ENCODE measurements at regions not wholly inside any gene's neighbourhood (a gene's known extent, or its start where the extent isn't known, plus 50 kb on each side); places are given as distances from the start of the nearest gene placed in this dataset.

DNA sequence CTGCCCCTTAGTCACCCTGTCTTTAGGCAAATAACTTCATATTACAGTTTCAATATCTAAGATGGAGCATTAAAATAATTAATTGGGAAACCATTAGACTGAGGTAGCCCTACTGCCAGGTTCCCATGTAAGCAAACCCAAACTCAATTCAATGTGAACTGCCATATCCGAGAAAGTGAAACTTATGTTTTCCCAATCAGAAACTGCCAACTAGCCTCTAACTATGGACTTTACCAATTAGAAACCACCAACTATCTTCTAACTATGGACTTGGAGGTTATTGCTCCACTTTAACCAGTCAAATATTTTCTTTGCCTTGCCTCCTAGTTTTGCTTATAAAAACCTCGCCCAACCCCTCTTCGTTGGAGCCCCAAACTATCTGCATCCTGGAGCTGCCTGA, 218.5 kb downstream of the ENC1 start:
- Histone ChIP-seq H3K27me3 (ENCODE audit: control insufficient read depth in 2 of 2, insufficient read depth in 2 of 2, low read length in 2 of 2) (no peaks in the 10 kb centered on the region), H3K79me2 (ENCODE audit: control insufficient read depth, insufficient read depth, low read length) (no peaks in the 10 kb centered on the region), H3K27ac (ENCODE audit: insufficient read depth, low read depth, low read length) (no peak overlapping the region), H3K36me3 (ENCODE audit: control insufficient read depth in 2 of 2, extremely low read depth in 1 of 2, insufficient read depth in 2 of 2, low read length in 2 of 2) (no peaks in the 10 kb centered on the region), H2AFZ (ENCODE audit: low read depth, low read length) (no peak overlapping the region), H3K9me3 (replicated peaks; ENCODE audit: control insufficient read depth, insufficient read depth, low read length) (no peaks in the 10 kb centered on the region), H3K9ac (replicated peaks; ENCODE audit: extremely low read depth, insufficient read depth, low read length) (no peak overlapping the region), H3K4me3 (replicated peaks in 1 of 3; ENCODE audit: insufficient read depth in 1 of 3, low read depth in 1 of 3, low read length in 3 of 3) (no peak overlapping the region), H4K20me1 (replicated peaks; ENCODE audit: control insufficient read depth, extremely low read depth, insufficient read depth, low read length) (no peaks in the 10 kb centered on the region), H3K4me1 (ENCODE audit: control insufficient read depth, extremely low read depth, insufficient read depth, low read length) (no peaks in the 10 kb centered on the region), H3K4me2 (ENCODE audit: insufficient read depth, low read length) (no peak overlapping the region), H3K9me1 (replicated peaks; ENCODE audit: control insufficient read depth, extremely low read depth, insufficient read depth, low read length) (no peaks in the 10 kb centered on the region)
- FAIRE-seq: no peak
- dilution Hi-C loops (cut with MboI; ENCODE audit: extremely low pct_ligation_motif_present, low sequenced_read_pairs): no loop called here
- intact Hi-C loops (cut with micrococcal nuclease): no loop called here
- no TSS peak for BruUV-seq (replicated peaks)
- ChIA-PET CTCF (no interaction called here), POLR2A (no interaction called here)
- no peak for DNase-seq (ENCODE audit: low read depth, low spot score)
- no peak for TF ChIP-seq EZH2 (IDR thresholded peaks at IDR 0.05; ENCODE audit: borderline replicate concordance, low read depth, low read length, severe bottlenecking)
- no peak for TF ChIP-seq FOS (IDR thresholded peaks at IDR 0.05; ENCODE audit: borderline replicate concordance, insufficient read depth, low read length)
- TF ChIP-seq, protein P1, sequence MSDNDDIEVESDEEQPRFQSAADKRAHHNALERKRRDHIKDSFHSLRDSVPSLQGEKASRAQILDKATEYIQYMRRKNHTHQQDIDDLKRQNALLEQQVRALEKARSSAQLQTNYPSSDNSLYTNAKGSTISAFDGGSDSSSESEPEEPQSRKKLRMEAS (IDR thresholded peaks at IDR 0.05; ENCODE audit: insufficient read depth, insufficient read length): no peak
- no peak for TF ChIP-seq POLR2A (IDR thresholded peaks at IDR 0.05; ENCODE audit: low read depth, low read length)
- TF ChIP-seq MYC (IDR thresholded peaks at IDR 0.05; ENCODE audit: low read depth, low read length): no peak
- TF ChIP-seq, protein P2, sequence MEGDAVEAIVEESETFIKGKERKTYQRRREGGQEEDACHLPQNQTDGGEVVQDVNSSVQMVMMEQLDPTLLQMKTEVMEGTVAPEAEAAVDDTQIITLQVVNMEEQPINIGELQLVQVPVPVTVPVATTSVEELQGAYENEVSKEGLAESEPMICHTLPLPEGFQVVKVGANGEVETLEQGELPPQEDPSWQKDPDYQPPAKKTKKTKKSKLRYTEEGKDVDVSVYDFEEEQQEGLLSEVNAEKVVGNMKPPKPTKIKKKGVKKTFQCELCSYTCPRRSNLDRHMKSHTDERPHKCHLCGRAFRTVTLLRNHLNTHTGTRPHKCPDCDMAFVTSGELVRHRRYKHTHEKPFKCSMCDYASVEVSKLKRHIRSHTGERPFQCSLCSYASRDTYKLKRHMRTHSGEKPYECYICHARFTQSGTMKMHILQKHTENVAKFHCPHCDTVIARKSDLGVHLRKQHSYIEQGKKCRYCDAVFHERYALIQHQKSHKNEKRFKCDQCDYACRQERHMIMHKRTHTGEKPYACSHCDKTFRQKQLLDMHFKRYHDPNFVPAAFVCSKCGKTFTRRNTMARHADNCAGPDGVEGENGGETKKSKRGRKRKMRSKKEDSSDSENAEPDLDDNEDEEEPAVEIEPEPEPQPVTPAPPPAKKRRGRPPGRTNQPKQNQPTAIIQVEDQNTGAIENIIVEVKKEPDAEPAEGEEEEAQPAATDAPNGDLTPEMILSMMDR (IDR thresholded peaks at IDR 0.05; ENCODE audit: extremely low read depth in 1 of 2, insufficient read depth in 1 of 2, low read depth in 1 of 2, low read length in 2 of 2): no peak
- TF ChIP-seq POLR2AphosphoS5 (IDR thresholded peaks at IDR 0.05; ENCODE audit: insufficient read depth, low read depth, low read length): no peak
- TF ChIP-seq JUN (IDR thresholded peaks at IDR 0.05; ENCODE audit: borderline replicate concordance, insufficient read depth, insufficient read length, low read depth): no peak
- no peak for TF ChIP-seq GATA2 (IDR thresholded peaks at IDR 0.05; ENCODE audit: insufficient read depth, insufficient read length, low read depth, low read length)

All from endothelial cell of umbilical vein (primary cell).